Activated CD8-positive, alpha-beta memory T cell treated with anti-CD3 and anti-CD28 coated beads for 1 hour (primary cell): ENCODE measurements at regions not wholly inside any gene's neighbourhood (a gene's known extent, or its start where the extent isn't known, plus 50 kb on each side); places are given as distances from the start of the nearest gene placed in this dataset.
"Not testable (repeated sequence)": the region's sequence is repeated elsewhere in the genome, so short reads cannot be mapped to it uniquely, and the experiment has no call there.

Experiments used
- DNase-seq, 2 donors: peaks; one replicate each; pipeline ENCODE4 v3.0.0-alpha.2; 2020; ENCODE audit warnings: low read depth in 1 of 2; ENCODE audit errors: extremely low read depth in 1 of 2

DNA sequence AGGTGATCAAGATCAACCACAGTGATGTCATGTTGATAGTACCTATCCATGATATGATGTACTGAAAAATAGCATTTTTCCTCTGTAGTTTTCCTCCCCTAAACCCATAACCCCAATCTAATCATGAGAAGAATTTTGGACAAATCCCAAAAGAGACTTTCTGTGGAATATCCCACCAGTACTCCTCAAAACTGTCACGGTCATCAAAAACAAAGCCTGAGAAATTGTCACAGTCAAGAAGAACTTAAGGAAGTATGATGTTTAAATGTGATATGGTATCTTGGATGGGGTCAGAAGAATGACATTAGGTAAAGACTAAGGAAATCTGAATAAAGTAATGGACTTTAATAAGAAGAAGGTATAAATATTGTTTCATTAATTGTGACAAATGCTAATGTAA lies 248.8 kb downstream of the RMST start:
- DNase-seq: no peak

DNA sequence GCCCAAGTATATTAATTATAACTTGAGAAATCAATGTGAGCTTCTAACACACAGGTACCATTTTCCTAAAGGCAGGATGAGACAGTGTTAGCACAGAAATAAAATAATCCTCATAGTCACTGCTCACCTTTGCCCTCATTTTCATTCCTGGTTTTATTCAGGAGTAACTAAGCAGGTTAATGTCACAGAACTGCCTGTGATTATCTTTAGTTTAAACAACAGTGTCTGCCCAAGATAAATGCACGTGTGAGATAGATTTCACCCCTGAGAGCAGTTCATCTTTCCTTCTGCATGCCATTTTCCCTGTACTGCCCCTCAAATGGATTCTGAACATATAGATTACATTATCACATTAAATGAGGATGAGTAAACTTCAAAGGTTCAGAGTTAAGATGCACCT lies 250.7 kb downstream of the RMST start:
- no peak for DNase-seq

DNA sequence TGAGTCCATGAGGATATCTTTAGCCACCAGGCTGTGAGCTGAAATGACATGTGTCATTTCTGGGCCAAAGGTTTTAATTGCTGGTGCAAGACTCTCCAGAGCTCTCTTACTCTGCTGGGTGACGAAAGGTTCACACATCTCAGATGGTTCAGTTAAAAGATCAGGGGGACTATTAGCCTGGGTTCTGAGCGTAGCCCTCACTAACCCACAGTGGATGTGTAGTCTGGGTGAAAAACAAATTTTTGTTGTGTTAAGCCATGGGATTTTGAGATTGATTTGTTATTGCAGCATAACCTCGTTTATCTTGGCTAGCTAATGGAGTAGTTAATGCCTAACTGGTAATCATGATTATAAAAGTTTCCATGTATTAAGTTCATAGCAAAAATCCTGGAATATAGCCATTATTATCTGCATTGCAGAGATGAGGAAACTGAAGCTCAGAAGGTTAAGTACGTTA lies 251.5 kb downstream of the RMST start:
- DNase-seq: no peak

DNA sequence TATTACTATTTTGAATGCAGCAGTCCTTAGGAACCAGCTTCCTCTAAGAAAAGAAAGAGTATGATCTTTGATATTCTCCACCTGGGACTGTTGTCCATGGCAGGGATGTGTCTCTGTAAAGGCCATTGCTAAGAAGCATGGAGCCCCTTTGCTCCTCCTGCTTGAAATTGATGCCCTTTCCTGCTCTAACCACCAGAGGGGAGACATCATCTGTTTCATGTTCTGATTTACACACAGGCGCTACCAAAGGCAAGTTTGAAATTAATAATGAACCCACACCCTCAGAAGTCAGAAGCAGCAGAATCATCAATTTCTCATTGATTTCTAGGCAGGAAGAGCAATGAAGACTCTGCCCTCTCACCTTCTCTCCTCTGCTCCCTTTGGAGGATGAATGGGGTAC lies 253.8 kb downstream of the RMST start:
- DNase-seq: no peak

DNA sequence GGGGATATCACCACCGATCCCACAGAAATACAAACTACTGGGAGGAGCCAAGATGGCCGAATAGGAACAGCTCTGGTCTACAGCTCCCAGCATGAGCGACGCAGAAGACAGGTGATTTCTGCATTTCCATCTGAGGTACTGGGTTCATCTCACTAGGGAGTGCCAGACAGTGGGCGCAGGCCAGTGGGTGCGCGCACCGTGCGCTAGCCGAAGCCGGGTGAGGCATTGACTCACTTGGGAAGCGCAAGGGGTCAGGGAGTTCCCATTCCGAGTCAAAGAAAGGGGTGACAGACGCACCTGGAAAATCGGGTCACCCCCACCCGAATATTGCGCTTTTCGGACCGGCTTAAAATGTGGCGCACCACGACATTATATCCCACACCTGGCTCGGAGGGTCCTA lies 261.2 kb downstream of the RMST start:
- not testable (repeated sequence) for DNase-seq

DNA sequence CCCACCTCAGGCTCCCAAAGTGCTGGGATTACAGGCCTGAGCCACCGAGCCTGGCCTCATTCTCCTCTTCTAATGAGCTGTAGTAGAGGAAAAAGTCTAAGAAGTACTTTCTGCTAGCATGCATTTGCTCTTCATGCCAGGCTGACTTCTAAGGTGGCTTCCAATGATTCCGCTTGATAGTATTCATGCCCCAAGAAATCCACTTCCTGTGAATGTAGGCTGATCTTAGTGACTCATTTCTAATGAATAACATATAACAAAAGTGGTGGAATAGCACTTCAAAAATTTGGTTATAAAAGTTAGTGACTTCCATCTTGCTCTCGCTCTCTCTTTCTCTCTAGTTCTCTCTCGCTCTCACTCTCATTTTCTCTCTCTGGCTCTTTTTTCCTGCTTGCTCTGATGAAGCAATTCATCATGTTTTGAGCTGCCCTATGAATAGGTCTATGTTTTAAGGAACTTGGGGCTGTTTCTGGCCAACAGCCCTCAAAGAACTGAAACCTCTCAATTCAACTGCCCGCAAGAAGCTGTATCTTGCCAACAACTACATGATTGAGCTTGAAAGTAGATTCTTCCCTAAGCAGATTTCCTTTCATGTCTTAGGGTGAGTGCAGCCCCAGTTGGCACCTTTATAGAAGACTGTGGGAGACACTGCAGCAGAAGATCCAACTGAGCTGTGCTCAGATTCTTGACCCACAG lies 282.9 kb downstream of the RMST start:
- DNase-seq: no peak

DNA sequence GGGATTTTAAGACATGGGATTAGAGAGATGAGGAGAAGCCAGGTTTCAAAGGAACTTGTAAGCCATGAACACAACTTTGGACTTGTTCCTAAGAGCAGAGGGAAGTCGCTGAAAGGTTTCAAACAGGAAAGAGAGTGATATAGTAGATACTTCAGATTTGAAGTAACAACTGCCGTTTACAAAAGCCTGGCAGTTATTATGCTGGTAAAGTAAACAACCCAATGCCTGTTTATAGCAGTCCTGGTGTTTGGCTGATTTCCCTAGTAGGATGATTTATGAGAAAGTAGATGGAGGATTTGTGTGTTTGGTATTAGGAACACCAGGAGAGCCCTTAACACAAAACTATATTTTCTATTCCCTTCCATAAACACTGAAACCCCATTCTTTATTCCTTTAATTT lies 285.7 kb downstream of the RMST start:
- DNase-seq: no peak

DNA sequence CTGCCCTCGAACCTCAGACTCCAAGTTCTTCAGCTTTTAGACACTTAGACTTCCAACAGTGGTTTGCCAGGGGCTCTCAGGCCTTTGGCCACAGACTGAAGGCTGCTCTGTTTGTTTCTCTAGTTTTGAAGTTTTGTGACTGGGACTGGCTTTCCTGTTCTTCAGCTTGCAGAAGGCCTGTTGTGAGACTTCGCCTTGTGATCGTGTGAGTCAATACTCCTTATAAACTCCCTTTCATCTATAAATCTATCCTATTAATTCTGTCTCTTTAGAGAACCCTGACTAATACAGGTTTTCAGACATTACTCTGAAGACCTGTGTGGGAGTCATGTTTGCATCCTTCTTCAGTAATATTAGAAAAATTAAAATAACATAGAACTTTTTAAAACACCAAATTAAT lies 289.1 kb downstream of the RMST start:
- no peak for DNase-seq

DNA sequence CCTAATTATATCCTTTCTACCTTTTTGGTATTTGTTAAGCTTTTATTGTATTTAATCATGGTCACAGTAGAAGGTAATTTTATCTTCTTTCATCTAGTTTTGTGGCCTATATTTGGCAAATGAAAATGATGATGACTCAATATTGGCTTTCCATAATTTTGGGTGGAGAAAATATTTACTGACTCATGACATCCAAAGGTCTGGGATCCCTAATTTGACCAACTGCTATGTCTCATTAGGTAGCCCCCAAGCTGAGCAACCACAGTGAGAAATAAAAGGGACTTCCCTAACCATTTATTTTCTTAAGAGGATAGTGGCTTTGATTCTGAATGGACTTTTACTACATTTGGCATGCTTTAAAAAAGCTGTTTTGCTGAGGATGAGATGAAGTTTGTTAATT lies 289.5 kb downstream of the RMST start:
- DNase-seq: no peak

DNA sequence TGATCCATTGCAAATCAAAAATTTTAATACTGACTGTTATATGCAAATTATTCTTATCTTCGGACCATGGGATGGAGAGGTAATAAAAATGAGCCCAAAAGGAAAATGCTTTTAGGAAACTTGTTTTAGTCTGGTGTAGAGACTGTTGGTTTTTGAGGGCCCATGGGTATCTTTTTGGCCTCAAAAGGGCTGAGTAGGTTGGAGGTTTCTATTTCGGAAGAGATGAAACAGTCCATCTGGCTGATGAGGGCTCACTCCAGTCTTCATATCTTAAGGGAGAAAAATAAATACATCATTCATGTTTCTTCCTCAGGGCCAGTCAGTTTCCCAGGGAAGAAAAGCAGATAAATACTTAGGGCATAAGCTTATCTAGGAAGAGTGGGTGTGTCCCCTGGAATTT lies 290.7 kb downstream of the RMST start:
- no peak for DNase-seq

DNA sequence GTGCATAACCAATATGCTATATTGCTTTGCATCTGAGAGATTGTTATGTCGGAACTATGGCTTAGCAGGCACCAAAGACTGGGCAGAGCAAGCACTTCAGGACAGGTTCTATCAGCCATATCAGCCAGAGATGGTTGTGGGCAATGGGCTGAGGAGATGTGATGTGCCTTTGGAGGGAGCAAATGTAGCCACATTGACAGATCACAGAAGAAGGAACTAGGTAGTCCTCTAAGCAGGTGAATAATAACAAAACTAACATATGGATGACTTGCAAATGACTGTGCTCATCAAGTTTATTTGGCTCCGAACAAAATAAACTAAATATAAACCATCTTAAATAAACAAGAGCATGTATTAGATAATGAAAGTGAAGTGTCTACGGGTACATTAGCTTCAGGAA lies 291.7 kb downstream of the RMST start:
- DNase-seq: no peak

DNA sequence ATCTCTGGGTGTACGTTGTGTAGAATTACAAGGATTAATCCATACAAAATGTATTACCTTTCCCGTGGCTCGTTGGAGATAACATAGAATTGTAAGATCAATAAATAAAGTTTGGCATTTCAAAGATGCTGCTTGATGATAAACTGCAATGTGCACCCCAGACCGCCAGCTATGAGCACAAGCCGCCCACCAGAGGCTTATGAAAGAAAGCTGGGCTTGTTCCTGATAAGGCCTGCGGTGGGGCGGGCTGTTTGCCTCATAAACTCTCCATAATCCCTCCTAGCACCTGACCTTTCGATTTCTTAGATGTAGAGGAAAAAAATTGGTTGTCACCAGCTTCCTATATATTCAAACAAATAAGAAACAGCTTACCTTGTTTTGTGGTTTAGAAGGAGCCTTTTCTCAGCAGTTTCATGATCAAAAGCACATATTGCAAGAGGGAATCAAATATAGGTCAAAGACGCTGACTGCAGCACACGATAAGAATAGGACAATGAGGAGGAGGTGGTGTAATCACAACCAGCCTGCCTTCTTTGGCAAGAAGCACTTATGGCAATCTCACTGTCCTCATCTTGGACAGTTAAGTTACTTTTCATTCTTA lies 293.6 kb downstream of the RMST start:
- DNase-seq: no peak

DNA sequence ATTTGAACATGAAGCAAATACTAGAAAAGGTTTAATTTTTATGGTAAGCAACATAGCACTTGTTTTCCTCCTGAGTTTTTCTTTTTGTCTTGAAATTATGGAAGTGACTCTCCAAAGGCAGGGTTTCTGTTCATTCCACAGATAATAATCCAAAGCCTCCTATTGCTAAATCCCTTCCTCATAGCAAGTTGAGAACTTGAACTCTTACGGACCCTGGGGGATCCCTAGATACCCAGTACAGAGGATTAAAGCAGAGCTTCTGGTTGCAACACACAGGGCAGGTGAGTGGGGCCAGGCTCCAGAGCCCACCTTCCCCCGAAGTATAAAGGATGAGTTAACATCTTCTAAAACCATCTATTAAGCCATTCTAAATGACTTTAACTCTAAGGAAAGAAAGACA lies 294.1 kb downstream of the RMST start:
- no peak for DNase-seq

DNA sequence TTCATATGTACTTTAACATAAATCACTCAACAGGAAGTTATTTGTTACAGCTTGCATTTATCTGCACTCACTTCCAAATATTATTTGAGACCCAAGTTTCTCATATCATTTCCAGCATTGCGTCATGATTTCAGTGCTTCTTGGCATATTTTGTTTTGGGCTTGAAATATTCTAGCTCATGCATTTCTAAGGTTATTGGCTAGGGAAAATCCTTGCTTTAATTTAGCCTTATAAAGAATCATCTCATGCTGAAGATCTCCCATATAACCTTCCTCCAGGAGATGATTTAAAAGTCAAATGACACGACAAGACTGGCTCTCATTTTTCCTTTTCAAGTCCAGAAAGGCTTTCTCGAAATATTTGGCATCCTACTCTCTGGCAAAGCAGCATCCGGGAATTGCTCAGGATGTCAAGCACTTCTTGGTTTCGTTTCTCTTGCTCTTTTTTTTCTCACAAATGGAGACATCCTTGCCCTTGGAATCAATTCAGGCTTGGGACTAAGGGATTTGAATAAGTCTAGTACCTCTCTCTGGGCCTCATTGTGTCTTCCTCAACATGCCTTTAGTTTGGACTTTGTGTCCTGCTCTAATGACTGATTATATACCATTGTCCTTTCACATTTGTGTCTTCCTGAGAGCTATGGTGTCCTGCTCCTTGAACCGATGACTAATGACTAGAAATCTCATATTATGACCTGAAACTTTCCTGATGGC lies 295.0 kb downstream of the RMST start:
- DNase-seq: no peak

DNA sequence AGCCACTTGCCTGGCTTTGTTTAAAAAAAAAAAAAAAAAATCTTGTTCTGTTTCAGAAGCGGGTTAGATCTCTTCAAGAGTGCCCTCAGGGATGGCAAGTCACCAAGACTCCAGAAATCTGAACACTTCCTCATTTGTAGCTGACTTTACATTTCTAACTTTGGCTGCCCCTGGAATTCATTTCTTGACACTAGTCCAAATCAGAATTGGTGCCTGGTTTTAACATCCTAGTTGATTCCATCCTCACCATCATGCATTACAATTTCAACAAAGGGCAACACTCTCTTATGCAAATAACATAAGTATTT lies 295.5 kb downstream of the RMST start:
- DNase-seq: no peak

DNA sequence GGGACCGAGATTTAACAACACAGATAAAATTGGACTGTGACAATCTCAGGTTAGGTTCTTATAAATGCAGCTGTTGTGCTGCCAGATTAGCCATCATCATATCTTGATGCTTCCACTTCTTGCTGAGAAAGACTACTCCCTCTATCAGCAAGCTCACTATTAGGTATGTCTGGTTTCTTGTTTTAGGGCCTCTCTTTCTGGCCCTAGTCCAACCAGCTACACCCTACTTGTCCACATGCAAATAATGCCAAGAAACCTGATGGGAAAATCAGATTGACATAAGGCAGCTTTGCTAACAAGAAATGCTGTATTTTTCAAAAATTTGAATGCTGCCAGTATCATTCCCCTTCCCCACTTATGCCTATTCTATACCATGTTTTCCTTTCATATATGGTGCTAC lies 296.0 kb downstream of the RMST start:
- no peak for DNase-seq

DNA sequence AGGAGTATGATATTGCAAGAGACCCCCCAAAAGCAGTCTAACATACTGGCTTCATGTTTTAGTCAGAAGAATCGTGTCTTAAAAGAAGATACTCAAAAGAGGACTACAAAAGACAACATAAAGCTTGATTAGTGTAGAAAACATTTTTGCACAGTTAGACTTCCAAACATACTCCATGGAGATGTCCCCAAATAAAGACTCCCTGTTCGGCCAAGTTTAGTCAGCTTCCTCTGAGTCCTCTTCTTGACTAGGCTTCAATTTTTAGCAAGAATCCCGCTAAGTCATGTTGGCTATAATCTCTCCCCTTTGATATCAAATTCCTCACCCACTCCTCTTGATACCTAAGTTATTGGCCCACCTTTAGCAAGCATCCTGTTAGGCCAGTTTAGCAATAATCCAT lies 298.0 kb downstream of the RMST start:
- no peak for DNase-seq

DNA sequence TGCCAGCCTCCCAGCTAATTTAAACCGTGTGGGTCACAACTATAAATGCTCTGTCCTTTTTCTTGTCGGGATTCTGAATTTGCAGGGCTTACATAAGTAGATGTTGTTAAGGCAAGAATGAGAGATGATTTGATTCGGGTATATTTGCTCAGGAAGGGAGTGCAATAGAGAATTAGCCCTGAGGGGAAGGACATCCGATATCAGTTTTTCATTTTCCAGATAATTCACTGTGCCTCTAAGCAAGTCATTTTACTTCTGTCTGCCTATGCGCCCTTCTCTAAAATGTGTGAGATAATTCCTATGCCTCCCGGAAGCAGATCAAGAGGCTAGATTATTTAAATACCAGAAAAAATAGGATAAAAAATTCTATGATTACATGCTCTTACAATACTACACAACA lies 300.5 kb downstream of the RMST start:
- no peak for DNase-seq

DNA sequence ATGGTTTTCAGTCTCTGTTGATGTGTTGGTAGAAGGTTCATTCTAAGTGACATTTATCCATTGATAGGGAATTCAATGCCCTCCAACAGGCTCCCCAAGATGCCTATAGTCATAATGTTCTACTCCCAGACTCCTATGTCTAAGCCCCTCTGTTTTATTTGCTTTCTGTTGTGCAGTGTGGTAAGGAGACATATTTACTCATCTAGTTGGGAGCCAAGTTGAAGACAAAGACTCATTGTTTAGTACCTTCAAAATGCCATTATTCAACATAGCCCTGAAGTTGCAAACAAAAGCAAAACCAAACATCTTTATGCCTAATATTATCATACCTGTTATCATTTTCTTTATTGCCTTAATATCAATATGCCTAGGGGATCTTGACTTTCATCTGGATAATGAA lies 302.1 kb downstream of the RMST start:
- DNase-seq: no peak

DNA sequence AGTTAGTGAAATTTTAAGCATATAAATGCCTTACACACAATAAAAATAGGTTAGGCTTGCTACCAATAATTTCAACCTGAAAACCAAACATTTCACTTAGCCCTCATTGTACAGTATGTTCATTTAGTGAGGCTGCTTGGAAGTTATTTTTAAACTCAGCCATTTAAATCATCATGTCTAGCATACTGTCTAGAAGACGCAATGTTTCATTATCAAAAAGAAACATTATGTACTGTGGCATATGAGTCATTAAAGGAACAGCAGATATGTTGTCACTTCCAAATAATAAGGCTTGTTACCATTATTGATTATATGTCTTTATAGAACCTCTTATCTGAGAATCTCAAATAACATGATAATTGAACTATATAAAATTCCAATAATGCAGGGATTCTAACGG lies 304.7 kb downstream of the RMST start:
- no peak for DNase-seq

DNA sequence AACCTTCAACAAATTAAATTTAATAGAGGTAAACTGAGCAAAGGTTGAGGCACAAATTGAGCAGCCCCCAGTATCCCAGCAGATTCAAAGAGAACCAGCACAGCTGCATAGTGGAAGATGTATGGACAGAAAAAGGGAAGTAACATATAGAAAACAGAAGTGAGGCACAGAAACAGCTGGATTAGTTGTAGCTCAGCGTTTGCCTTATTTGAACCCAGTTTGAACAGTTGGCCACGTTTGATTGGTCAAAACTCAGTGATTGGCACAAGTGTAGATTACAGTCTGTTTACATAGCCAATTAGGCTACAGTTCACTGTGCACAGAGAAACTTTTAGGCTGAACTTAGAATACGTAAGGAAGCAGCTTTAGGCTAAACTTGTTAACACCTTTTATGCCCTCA lies 315.5 kb downstream of the RMST start:
- DNase-seq: no peak

DNA sequence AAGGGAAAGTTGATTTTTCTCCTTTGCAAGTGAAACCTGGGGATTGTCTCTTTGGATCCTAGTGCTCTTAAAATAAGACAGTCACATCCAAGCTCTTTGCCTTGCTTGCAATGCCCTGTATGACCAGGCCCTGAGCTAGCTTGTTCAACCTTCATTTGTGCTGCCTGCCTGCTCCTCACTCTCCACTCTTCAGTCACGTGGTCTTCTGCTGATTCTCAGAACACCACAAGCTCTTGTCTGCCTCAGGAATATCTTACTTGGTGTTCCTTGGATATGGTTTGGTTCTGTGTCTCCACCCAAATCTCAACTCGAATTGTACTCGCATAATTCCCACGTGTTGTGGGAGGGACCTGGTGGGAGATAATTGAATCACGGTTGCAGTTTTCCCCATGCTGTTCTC lies 318.7 kb downstream of the RMST start:
- no peak for DNase-seq

DNA sequence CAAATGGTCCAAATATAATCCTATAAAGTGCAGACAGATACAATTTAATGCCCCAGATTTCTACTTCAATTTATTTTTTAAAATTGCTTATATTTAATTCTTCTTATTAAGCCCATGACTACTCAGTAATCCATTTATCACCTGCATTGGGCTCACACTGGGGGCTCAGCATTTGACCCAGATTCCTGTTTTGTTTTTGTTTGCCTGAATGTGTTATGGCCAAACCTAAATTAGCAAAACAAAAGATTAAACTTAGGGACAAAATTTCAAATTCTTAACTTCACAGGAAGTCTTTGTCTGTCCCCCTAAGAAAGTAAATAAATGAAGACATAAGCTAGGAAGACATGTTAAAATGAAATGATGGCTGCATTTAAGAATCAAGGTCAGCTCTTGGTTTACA lies 322.3 kb downstream of the RMST start:
- no peak for DNase-seq
